ENCODE measurements at regions not wholly inside any gene's neighbourhood (a gene's known extent, or its start where the extent isn't known, plus 50 kb on each side); places are given as distances from the start of the nearest gene placed in this dataset.

DNA sequence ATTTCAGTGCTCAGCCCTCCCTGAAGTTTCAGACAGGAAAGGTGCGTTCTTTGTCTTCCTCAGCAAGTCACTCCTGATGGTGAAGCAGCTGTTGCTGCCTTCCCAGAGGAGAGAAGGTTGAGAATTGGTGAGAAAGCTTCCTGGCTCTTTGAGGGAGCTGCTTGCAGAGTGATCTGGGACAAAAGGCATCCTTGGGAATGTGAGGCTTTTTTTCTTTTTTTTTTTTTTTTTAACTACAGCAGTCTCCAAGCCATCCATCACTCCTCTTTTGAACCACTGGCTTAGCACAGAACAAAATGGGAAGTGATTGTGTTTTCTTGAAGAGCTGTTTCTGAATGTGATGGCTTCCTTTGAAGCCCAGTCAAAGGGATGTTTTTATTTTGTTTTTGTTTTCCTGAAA, 120.4 kb upstream of the LRIG3 start:
- no peak overlapping the region for H3K4me3 Mint-ChIP-seq
- Histone ChIP-seq H3K36me3 (ENCODE audit: control insufficient read depth, insufficient read depth, low read length) (no peaks in the 10 kb centered on the region), H3K27me3 (ENCODE audit: control insufficient read depth, insufficient read depth, low read length, poor library complexity, severe bottlenecking) (no peaks in the 10 kb centered on the region), H3K4me1 (ENCODE audit: control insufficient read depth, insufficient read depth, low read length) (peaks cover 3% of the 10 kb centered on the region), H3K4me3 (ENCODE audit: low read length) (no peak overlapping the region), H3K9ac (ENCODE audit: extremely low read depth, low read length, poor library complexity, severe bottlenecking) (no peak overlapping the region), H3K9me3 (ENCODE audit: control insufficient read depth, low read length) (no peaks in the 10 kb centered on the region), H3K27ac (ENCODE audit: low read depth, low read length) (peak overlapping the region; percentile 98)
- no peaks in the 10 kb centered on the region for H3K9me3 Mint-ChIP-seq
- peak overlapping the region; percentile 93 for H3K27ac Mint-ChIP-seq
- TF ChIP-seq, protein P1, sequence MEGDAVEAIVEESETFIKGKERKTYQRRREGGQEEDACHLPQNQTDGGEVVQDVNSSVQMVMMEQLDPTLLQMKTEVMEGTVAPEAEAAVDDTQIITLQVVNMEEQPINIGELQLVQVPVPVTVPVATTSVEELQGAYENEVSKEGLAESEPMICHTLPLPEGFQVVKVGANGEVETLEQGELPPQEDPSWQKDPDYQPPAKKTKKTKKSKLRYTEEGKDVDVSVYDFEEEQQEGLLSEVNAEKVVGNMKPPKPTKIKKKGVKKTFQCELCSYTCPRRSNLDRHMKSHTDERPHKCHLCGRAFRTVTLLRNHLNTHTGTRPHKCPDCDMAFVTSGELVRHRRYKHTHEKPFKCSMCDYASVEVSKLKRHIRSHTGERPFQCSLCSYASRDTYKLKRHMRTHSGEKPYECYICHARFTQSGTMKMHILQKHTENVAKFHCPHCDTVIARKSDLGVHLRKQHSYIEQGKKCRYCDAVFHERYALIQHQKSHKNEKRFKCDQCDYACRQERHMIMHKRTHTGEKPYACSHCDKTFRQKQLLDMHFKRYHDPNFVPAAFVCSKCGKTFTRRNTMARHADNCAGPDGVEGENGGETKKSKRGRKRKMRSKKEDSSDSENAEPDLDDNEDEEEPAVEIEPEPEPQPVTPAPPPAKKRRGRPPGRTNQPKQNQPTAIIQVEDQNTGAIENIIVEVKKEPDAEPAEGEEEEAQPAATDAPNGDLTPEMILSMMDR (conservative IDR thresholded peaks at IDR 0.05), result no peak
- 77% methylated on average over 1 of the region's 1 CpG; no CpG with 5 or more reads in 1 of the 2 experiments for WGBS, 2 experiments (ENCODE audit: insufficient coverage in 1 of 2, insufficient read length in 1 of 2)
- no peaks in the 10 kb centered on the region for H3K36me3 Mint-ChIP-seq (ENCODE audit: low read depth)
- peaks cover 46% of the 10 kb centered on the region for H3K4me1 Mint-ChIP-seq
- H3K27me3 Mint-ChIP-seq (ENCODE audit: insufficient read depth), result no peaks in the 10 kb centered on the region
- DNase-seq, result peak; percentile 69

DNA sequence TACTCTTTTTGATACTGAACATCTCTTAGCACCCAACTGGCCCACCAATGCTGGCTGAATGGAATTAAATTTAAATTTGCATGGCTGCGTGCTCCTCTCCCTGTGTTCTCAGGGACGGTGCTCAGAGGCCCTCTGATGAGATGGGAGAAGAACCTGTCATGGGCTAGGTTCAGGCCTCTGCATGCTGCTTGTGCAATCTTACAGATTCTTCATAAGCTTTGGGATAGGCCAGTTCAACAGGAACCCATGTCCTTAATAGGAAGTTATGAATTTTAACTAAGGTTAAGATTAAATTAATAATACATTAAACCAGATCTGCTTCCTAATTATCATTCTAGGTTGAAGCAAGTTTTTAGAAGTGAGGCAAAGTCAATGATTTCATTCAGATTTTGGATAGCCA, 119.7 kb upstream of the LRIG3 start:
- peak overlapping the region; percentile 98 for H3K27ac ChIP-seq (ENCODE audit: low read depth, low read length)
- Mint-ChIP-seq H3K4me1 (peaks cover 42% of the 10 kb centered on the region), H3K27ac (peak overlapping the region; percentile 93)

DNA sequence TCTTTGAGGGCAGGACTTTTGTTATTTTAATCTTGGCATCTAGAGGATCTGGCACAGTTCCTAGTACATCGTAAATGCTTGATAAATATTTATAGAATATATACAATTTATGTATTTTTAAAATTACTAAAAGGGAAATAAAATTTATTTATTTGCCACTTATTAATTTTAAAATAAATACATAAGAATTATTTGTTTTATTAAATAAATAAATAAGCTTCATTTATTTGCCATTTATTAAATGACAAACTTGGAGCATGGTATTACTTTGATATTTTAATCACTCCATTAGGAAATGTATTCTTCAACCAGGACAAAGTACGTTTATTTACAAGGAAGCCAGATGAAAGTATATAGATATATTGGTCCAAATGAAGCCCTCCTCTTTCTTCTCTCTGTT, 118.7 kb upstream of the LRIG3 start:
- Mint-ChIP-seq H3K4me1 (peaks cover 38% of the 10 kb centered on the region), H3K9me3 (no peaks in the 10 kb centered on the region), H3K27me3 (ENCODE audit: insufficient read depth) (no peaks in the 10 kb centered on the region), H3K4me3 (no peak overlapping the region), H3K27ac (no peak overlapping the region), H3K36me3 (ENCODE audit: low read depth) (no peaks in the 10 kb centered on the region)
- TF ChIP-seq, protein P1 (conservative IDR thresholded peaks at IDR 0.05), result no peak
- WGBS, 2 experiments (ENCODE audit: insufficient coverage in 1 of 2, insufficient read length in 1 of 2), result 100% methylated on average over 1 of the region's 2 CpGs; no CpG with 5 or more reads in 1 of the 2 experiments
- no peak for DNase-seq
- Histone ChIP-seq H3K9ac (ENCODE audit: extremely low read depth, low read length, poor library complexity, severe bottlenecking) (no peak overlapping the region), H3K4me3 (ENCODE audit: low read length) (no peak overlapping the region), H3K36me3 (ENCODE audit: control insufficient read depth, insufficient read depth, low read length) (no peaks in the 10 kb centered on the region), H3K27me3 (ENCODE audit: control insufficient read depth, insufficient read depth, low read length, poor library complexity, severe bottlenecking) (no peaks in the 10 kb centered on the region), H3K9me3 (ENCODE audit: control insufficient read depth, low read length) (no peaks in the 10 kb centered on the region), H3K4me1 (ENCODE audit: control insufficient read depth, insufficient read depth, low read length) (peaks cover 2% of the 10 kb centered on the region), H3K27ac (ENCODE audit: low read depth, low read length) (no peak overlapping the region)

More for the DNA sequence above, 119.7 kb upstream of the LRIG3 start:
- H3K9ac ChIP-seq (ENCODE audit: extremely low read depth, low read length, poor library complexity, severe bottlenecking), result no peak overlapping the region
- H3K27me3 ChIP-seq (ENCODE audit: control insufficient read depth, insufficient read depth, low read length, poor library complexity, severe bottlenecking), result no peaks in the 10 kb centered on the region
- no peak overlapping the region for H3K4me3 Mint-ChIP-seq
- H3K36me3 ChIP-seq (ENCODE audit: control insufficient read depth, insufficient read depth, low read length), result no peaks in the 10 kb centered on the region
- no peak for DNase-seq
- no peaks in the 10 kb centered on the region for H3K36me3 Mint-ChIP-seq (ENCODE audit: low read depth)
- peaks cover 2% of the 10 kb centered on the region for H3K4me1 ChIP-seq (ENCODE audit: control insufficient read depth, insufficient read depth, low read length)
- no peaks in the 10 kb centered on the region for H3K9me3 Mint-ChIP-seq
- no peaks in the 10 kb centered on the region for H3K9me3 ChIP-seq (ENCODE audit: control insufficient read depth, low read length)
- H3K27me3 Mint-ChIP-seq (ENCODE audit: insufficient read depth), result no peaks in the 10 kb centered on the region
- TF ChIP-seq, protein P1 (conservative IDR thresholded peaks at IDR 0.05), result no peak
- 83 to 94% methylated on average over 1 to 2 of the region's 2 CpGs for WGBS, 2 experiments (ENCODE audit: insufficient coverage in 1 of 2, insufficient read length in 1 of 2)
- no peak overlapping the region for H3K4me3 ChIP-seq (ENCODE audit: low read length)

All from endodermal cell (in vitro differentiated cells).